GM12878 (cell line): ENCODE measurements at regions not wholly inside any gene's neighbourhood (a gene's known extent, or its start where the extent isn't known, plus 50 kb on each side); places are given as distances from the start of the nearest gene placed in this dataset.
A peak's percentile ranks its signal among the peaks of the same experiment; 100 is the strongest.

ENCODE experiments used
- BACH1 ChIP-seq: fragments of 450-650 bp; IDR thresholded peaks from 2 replicates; pipeline ENCODE4 v1.6.1; 2017; ENCODE audit warnings: mild to moderate bottlenecking, borderline replicate concordance
- BCL3 ChIP-seq: IDR thresholded peaks from 2 replicates; pipeline ENCODE4 v1.6.1; 2011; ENCODE audit warnings: borderline replicate concordance, low read depth, mild to moderate bottlenecking, moderate library complexity, low read length; ENCODE audit not compliant: insufficient read depth, poor library complexity, severe bottlenecking
- BCLAF1 ChIP-seq: fragments of 450-650 bp; IDR thresholded peaks from 2 replicates; pipeline ENCODE4 v1.6.1; 2017; ENCODE audit warnings: antibody characterized with exemption, mild to moderate bottlenecking, moderate library complexity
- BHLHE40 ChIP-seq, 2 experiments: fragments of 450-650 bp in 1 of 2; IDR thresholded peaks; 2 replicates each; pipeline ENCODE4 v1.6.1; 2011 to 2017; ENCODE audit warnings: low read depth in 2 of 2, borderline replicate concordance in 1 of 2, improper control_type of control experiment in 1 of 2, low read length in 1 of 2, mild to moderate bottlenecking in 1 of 2
- CTCF ChIP-seq, 3 experiments: IDR thresholded peaks in 2 of 3; conservative IDR thresholded peaks in 1 of 3; 2 replicates each; pipeline ENCODE4 v1.5.1; 2011; ENCODE audit warnings: low read depth in 3 of 3, low read length in 3 of 3, mild to moderate bottlenecking in 3 of 3, control low read depth in 2 of 3, moderate library complexity in 2 of 3, inconsistent platforms in 1 of 3, mixed read lengths in 1 of 3; ENCODE audit not compliant: control insufficient read depth in 2 of 3, insufficient read depth in 1 of 3; ENCODE audit errors: extremely low read depth in 1 of 3
- E4F1 ChIP-seq: fragments of 450-650 bp; IDR thresholded peaks from 2 replicates; pipeline ENCODE4 v1.6.1; 2018; ENCODE audit warnings: borderline replicate concordance, mild to moderate bottlenecking; ENCODE audit not compliant: partially characterized antibody
- HDGF ChIP-seq: fragments of 450-650 bp; IDR thresholded peaks from 2 replicates; pipeline ENCODE4 v1.6.1; 2016; ENCODE audit warnings: antibody characterized with exemption
- IKZF2 ChIP-seq, 2 experiments: fragments of 450-650 bp; IDR thresholded peaks; 2 replicates each; pipeline ENCODE4 v1.6.1; 2017; ENCODE audit warnings: mild to moderate bottlenecking in 2 of 2, moderate library complexity in 2 of 2
- MYB ChIP-seq: fragments of 150-350 bp; IDR thresholded peaks from 2 replicates; pipeline ENCODE4 v1.6.1; 2014; ENCODE audit warnings: mild to moderate bottlenecking, low read depth, low read length, borderline replicate concordance
- NR2C2 ChIP-seq: IDR thresholded peaks from 2 replicates; pipeline ENCODE4 v1.6.1; 2011; ENCODE audit warnings: borderline replicate concordance, low read depth; ENCODE audit not compliant: control insufficient read depth, insufficient read length
- NR2F1 ChIP-seq: fragments of 450-650 bp; conservative IDR thresholded peaks from 2 replicates; pipeline ENCODE4 v1.6.1; 2017; ENCODE audit warnings: mild to moderate bottlenecking
- POLR2AphosphoS2 ChIP-seq: IDR thresholded peaks from 2 replicates; pipeline ENCODE4 v1.6.1; 2011; ENCODE audit warnings: low read depth, mild to moderate bottlenecking, low read length, improper control_type of control experiment, moderate library complexity
- POLR2AphosphoS5 ChIP-seq: IDR thresholded peaks from 2 replicates; pipeline ENCODE4 v1.6.1; 2011; ENCODE audit warnings: mild to moderate bottlenecking, low read length, inconsistent platforms
- POU2F2 ChIP-seq: IDR thresholded peaks from 3 replicates; pipeline ENCODE4 v1.6.1; 2011; ENCODE audit warnings: low read depth, mild to moderate bottlenecking, low read length, borderline replicate concordance
- RCOR1 ChIP-seq: conservative IDR thresholded peaks from 2 replicates; pipeline ENCODE4 v1.6.1; 2012; ENCODE audit warnings: low read depth, low read length, improper control_type of control experiment
- SREBF2 ChIP-seq: IDR thresholded peaks from 2 replicates; pipeline ENCODE4 v1.6.1; 2012; ENCODE audit warnings: mild to moderate bottlenecking, low read length
- WRNIP1 ChIP-seq: IDR thresholded peaks from 2 replicates; pipeline ENCODE4 v1.6.1; 2011; ENCODE audit warnings: low read depth, low read length, improper control_type of control experiment, borderline replicate concordance
- ZNF24 ChIP-seq: fragments of 450-650 bp; IDR thresholded peaks from 2 replicates; pipeline ENCODE4 v1.6.1; 2017; ENCODE audit warnings: antibody characterized with exemption, mild to moderate bottlenecking

GRCh38 chr2:8574196-8575037, 107.4 kb upstream of the ID2 start (continued):
- TF ChIP-seq E4F1 (no peak), IKZF2 (IDR thresholded peaks at IDR 0.05) (0 out of 4 replicates have a peak, but pooled peaks of 1 of the 2 experiments have one; percentile 18), BHLHE40 (IDR thresholded peaks at IDR 0.05; ENCODE audit: borderline replicate concordance in 1 of 2, low read depth in 2 of 2, low read length in 1 of 2) (peak in 1 of 2 experiments; percentile 44; a peak in 1 of 4 replicates), SREBF2 (no peak), BCLAF1 (no peak), WRNIP1 (no peak), CTCF (IDR thresholded peaks at IDR 0.05 in 2 of 3, conservative IDR thresholded peaks at IDR 0.05 in 1 of 3; ENCODE audit: control insufficient read depth in 2 of 3, extremely low read depth in 1 of 3, insufficient read depth in 1 of 3, low read depth in 3 of 3, low read length in 3 of 3) (0 out of 6 replicates have a peak, but pooled peaks of 1 of the 3 experiments have one; percentile 9), MYB (no peak), POU2F2 (0 out of 3 replicates have a peak, but pooled peaks have one; percentile 17), BCL3 (no peak), RCOR1 (0 out of 2 replicates have a peak, but pooled peaks have one; percentile 30), POLR2AphosphoS2 (no peak), BACH1 (no peak), NR2C2 (no peak), ZNF24 (no peak), HDGF (no peak), NR2F1 (0 out of 2 replicates have a peak, but pooled peaks have one; percentile 18), POLR2AphosphoS5 (no peak)
